Activated T-cell treated with anti-CD3 and anti-CD28 coated beads, Interleukin-2, amount 50 U/mL, for 48 hours (primary cell): ENCODE measurements at regions not wholly inside any gene's neighbourhood (a gene's known extent, or its start where the extent isn't known, plus 50 kb on each side); places are given as distances from the start of the nearest gene placed in this dataset.
"Not testable (repeated sequence)": the region's sequence is repeated elsewhere in the genome, so short reads cannot be mapped to it uniquely, and the experiment has no call there.

Experiments
- DNase-seq, 2 experiments: peaks; one replicate each; pipeline ENCODE4 v3.0.0-alpha.2; 2020

- no peak for DNase-seq
Measured at GRCh38 chr3:164080208-164080607, 998.1 kb downstream of the SI start.

- no peak for DNase-seq
Measured at GRCh38 chr3:164064298-164064697, 1014.0 kb downstream of the SI start.

GRCh38 chr3:164060923-164061322, 1017.4 kb downstream of the SI start:
- no peak for DNase-seq

DNA sequence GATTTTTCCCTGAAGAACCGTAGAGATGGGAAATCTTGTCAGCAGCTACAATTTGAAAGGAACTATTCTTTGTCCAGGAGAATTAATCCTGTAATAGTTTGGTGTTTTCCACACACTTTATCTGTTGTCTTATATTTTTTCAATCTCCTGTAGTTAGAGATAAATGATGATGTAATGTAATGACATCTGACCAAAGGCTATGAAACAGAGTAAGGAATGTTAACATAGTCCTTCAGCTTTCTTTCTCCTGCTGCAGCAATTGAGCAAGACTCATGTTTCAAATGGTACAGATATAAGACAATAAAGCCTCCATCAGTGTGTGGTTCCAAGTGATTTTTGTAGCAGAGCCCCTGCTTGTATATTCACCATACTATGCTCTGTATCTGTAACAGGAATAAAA, 1028.4 kb downstream of the SI start:
- no peak for DNase-seq

- no peak for DNase-seq
Measured at GRCh38 chr3:164048451-164048850, 1029.8 kb downstream of the SI start.

GRCh38 chr3:164040991-164041390, 1037.3 kb downstream of the SI start:
- no peak for DNase-seq

GRCh38 chr3:164030194-164030593, 1048.1 kb downstream of the SI start:
- no peak for DNase-seq

DNA sequence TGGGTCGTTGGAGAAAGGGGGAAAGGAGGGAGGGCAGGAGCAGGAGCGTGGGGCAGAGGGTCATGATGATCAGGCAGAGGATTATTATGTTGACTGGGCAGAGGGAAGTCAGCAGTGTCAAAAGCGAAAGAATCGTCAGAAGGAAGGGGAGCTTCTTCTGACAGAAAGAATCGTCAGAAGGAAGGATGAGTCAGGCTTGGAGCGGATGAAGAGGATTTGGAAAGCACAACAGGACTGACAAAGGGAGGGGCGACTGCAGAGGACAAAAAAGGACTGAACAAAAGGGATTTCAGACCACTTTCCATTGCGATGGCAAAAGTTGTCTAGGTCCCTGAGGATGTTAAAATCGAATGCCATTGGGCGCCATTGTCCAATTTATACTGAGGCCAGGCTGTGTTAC, 1053.5 kb downstream of the SI start:
- no peak for DNase-seq

GRCh38 chr3:164023480-164023879, 1054.8 kb downstream of the SI start:
- DNase-seq, result no peak

DNA sequence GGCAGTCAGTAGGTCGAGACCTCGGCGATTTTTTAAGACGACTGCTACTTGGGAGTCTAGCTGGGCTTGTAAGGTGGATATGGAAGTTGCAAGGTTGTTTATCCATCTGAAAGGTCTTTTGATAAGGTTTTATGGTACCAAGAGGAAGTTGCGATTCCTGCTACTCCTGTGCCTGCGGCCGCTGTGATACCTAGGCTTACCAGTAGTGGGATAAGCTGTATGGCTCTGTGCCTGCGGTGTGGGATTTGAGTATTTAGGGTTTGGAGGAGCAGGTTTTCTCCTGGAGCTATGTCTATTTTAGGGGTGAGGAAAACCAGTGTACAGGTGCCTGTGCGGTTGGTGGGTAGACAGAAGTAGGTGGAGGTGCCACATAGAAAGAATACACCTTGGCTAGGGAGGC, 1059.8 kb downstream of the SI start:
- DNase-seq, result no peak

- no peak for DNase-seq
Measured at GRCh38 chr3:164007765-164008164, 1070.5 kb downstream of the SI start.

GRCh38 chr3:164004205-164004604, 1074.1 kb downstream of the SI start:
- no peak for DNase-seq

DNA sequence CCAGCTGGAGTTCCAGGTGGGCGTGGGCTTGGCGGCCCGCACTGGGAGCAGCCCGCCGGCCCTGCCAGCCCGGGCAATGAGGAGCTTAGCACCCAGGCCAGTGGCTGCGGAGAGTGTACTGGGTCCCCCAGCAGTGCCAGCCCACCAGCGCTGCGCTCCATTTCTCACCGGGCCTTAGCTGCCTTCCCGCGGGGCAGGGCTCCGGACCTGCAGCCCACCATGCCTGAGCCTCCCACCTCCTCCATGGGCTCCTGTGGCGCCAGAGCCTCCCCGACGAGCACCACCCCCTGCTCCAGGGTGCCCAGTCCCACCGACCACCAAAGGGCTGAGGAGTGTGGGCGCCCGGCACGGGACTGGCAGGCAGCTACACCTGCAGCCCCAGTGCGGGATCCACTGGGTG, 1075.3 kb downstream of the SI start:
- not testable (repeated sequence) for DNase-seq

- no peak for DNase-seq
Measured at GRCh38 chr3:163983940-163984339, 1094.4 kb downstream of the SI start.

GRCh38 chr3:163971861-163972260, 1106.4 kb downstream of the SI start:
- DNase-seq, result no peak

DNA sequence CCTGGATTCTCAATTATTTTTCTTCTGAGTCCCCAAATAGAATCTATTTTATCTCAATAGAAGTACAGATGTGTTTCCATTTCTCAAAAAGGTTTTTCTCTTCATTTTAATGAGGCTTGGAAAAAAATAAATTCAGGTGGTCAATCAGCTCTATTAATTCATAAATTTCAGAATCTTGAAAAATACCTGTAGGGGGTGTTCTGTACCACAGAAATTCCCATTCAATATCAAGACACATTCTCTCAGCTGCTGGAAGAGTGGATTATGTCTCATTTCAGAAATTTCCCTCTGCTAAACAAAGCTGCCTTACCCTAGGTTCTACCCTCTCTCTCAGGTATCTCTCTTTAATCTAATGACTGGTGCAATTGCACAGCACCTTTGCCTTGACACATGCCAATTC, 1121.2 kb downstream of the SI start:
- no peak for DNase-seq

GRCh38 chr3:163953526-163953925, 1124.8 kb downstream of the SI start:
- DNase-seq, result no peak

- DNase-seq, result no peak
Measured at GRCh38 chr3:163952499-163952898, 1125.8 kb downstream of the SI start.

GRCh38 chr3:163951397-163951987, 1126.8 kb downstream of the SI start:
- DNase-seq, result no peak

DNA sequence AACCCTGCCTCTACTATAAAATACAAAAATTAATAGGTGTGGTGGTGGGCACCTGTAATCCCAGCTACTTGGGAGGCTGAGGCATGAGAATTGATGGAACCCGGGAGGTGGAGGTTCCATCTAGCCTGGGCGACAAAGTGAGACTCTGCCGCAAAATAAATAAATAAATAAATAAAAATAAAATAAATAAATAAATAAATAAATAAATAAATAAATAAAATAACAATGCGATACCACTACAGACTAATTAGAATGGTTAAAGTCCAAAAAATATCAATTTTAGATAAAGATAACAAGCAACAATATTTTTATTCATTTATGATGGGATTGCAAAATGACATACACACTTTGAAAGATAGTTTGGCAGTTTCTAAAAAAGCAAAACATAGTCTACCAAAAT, 1131.5 kb downstream of the SI start:
- no peak for DNase-seq

DNA sequence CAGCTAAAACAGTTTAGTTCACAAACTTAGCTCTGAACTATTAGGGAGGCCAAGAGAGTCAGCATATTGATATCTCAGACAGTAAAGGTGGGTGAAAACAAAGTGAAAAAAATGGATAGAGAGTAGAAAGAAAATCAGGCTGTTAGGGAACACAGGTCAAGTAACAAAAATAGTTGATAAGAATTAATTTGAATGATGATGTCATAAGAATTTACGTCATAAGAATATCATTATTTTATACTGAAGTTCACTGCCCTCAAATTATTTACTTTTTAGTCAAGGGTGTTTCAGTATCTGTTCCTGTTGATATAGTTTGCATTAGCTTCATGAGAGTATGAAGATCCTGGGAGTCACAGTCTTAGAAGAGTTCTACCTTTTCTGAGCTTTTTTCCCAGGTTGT, 1134.6 kb downstream of the SI start:
- DNase-seq, result no peak

GRCh38 chr3:163939926-163940325, 1138.4 kb downstream of the SI start:
- no peak for DNase-seq

GRCh38 chr3:163936543-163936942, 1141.8 kb downstream of the SI start:
- DNase-seq, result no peak

DNA sequence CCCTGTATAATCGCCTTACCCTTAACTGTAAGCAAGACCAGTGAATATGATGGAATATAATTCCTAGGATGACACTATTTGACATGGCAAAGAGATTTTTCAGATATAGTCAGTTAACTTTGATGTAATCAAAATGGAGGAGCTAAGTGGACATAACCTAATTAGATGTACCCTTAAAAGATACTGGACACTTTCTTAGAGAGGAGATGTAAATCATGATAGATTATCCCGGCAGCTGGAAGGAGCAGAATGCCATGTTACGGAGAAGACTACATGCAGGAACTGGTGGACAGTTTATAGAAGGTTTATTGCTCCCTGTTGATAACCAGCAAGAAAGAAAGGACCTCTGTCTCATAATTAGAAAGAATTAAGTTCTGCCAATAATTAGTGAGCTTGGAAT, 1142.9 kb downstream of the SI start:
- no peak for DNase-seq

GRCh38 chr3:163929069-163929652, 1149.1 kb downstream of the SI start:
- DNase-seq, result no peak
